K562 (cell line): ENCODE measurements at regions not wholly inside any gene's neighbourhood (a gene's known extent, or its start where the extent isn't known, plus 50 kb on each side); places are given as distances from the start of the nearest gene placed in this dataset.

Source experiments
- CBX5 ChIP-seq: IDR thresholded peaks from 2 replicates; pipeline ENCODE4 v1.6.1; 2014; ENCODE audit warnings: low read depth, borderline replicate concordance
- ESRRB ChIP-seq: fragments of 250-450 bp; sonication (Bioruptor Pico); IDR thresholded peaks from 2 replicates; pipeline ENCODE4 v1.5.0; 2020; ENCODE audit warnings: mild to moderate bottlenecking, moderate library complexity, borderline replicate concordance
- JUN ChIP-seq, 2 experiments: sonication (generic) in 1 of 2; formaldehyde crosslinking in 1 of 2; IDR thresholded peaks; 2 replicates each; pipeline versions ENCODE4 v1.6.1 to v1.8.0; 2012 to 2022; ENCODE audit warnings: borderline replicate concordance in 2 of 2, mild to moderate bottlenecking in 2 of 2, improper control_type of control experiment in 1 of 2, low read depth in 1 of 2, low read length in 1 of 2, missing genetic modification reagents in 1 of 2
- MYC ChIP-seq, 2 experiments: fragments of 250-450 bp in 1 of 2; sonication (Bioruptor Pico) in 1 of 2; IDR thresholded peaks; 2 replicates each; pipeline versions ENCODE4 v1.5.1 to v1.6.1; 2012 to 2021; ENCODE audit warnings: low read depth in 2 of 2, borderline replicate concordance in 1 of 2, improper control_type of control experiment in 1 of 2, low read length in 1 of 2, mild to moderate bottlenecking in 1 of 2, moderate library complexity in 1 of 2
- NR1H2 ChIP-seq: sonication (generic); formaldehyde crosslinking; IDR thresholded peaks from 2 replicates; pipeline ENCODE4 v1.4.0; 2020; ENCODE audit warnings: mild to moderate bottlenecking, missing genetic modification reagents
- PHF20 ChIP-seq: fragments of 450-650 bp; IDR thresholded peaks from 2 replicates; pipeline ENCODE4 v1.6.1; 2018; ENCODE audit not compliant: partially characterized antibody
- POLR2A ChIP-seq: fragments of 450-650 bp; conservative IDR thresholded peaks from 2 replicates; pipeline ENCODE4 v1.6.1; 2016
- RFX5 ChIP-seq: IDR thresholded peaks from 2 replicates; pipeline ENCODE4 v1.6.1; 2011; ENCODE audit warnings: low read depth, mild to moderate bottlenecking, improper control_type of control experiment, low read length
- SMC3 ChIP-seq: conservative IDR thresholded peaks from 2 replicates; pipeline ENCODE4 v1.6.1; 2011; ENCODE audit warnings: low read depth, low read length, improper control_type of control experiment; ENCODE audit not compliant: insufficient read depth
- SP2 ChIP-seq: IDR thresholded peaks from 2 replicates; pipeline ENCODE4 v1.6.1; 2011; ENCODE audit warnings: mild to moderate bottlenecking, low read depth, low read length, moderate library complexity; ENCODE audit not compliant: poor library complexity, severe bottlenecking; ENCODE audit errors: extremely low read depth
- TBL1XR1 ChIP-seq, 2 experiments: IDR thresholded peaks; 2 replicates each; pipeline ENCODE4 v1.6.1; 2012; ENCODE audit warnings: improper control_type of control experiment in 2 of 2, low read length in 2 of 2, mild to moderate bottlenecking in 1 of 2
- YY1 ChIP-seq, 3 experiments: IDR thresholded peaks; 2 replicates each; pipeline ENCODE4 v1.6.1; 2011; ENCODE audit warnings: low read length in 2 of 3, mild to moderate bottlenecking in 2 of 3, moderate library complexity in 2 of 3, borderline replicate concordance in 1 of 3, control low read depth in 1 of 3, low read depth in 1 of 3; ENCODE audit not compliant: insufficient read depth in 3 of 3, insufficient replicate concordance in 2 of 3, control insufficient read depth in 1 of 3, insufficient read length in 1 of 3; ENCODE audit errors: extremely low read depth in 1 of 3
- ZBTB43 ChIP-seq: sonication (generic); formaldehyde crosslinking; IDR thresholded peaks from 2 replicates; pipeline ENCODE4 v1.8.0; 2023; ENCODE audit warnings: mild to moderate bottlenecking, missing genetic modification reagents
- TF ChIP-seq, protein P1 (sequence below), 2 experiments: fragments of 450-650 bp; formaldehyde crosslinking in 1 of 2; IDR thresholded peaks; 2 replicates each; pipeline versions ENCODE4 v1.4.0 to v1.6.1; 2014 to 2020; ENCODE audit warnings: mild to moderate bottlenecking in 2 of 2, borderline replicate concordance in 1 of 2, low read depth in 1 of 2

DNA sequence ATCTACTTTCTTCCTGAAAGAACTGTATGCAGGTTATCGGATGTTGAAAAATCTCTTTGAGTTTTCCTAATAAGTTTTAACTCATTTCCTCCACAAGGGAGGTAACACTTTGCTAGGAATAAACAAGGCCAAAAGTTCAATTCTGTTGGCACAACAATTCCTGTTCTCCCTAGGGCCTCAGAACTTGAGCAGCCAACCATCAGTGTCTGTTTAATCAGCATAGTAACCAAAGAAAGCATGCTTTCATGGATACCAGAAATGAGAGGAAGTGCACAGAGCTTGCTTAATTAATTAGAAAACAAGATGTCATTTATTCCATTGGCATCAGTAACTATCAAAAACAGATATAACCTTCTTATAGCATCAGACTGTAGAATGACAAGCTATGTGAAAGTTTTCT, 503.2 kb upstream of the CNTNAP5 start:
- TF ChIP-seq PHF20 (no peak), SP2 (no peak), CBX5 (no peak), SMC3 (no peak), NR1H2 (CRISPR knock-in tag) (no peak), MYC (IDR thresholded peaks at IDR 0.05; ENCODE audit: low read depth, low read length) (no peak), MYC (CRISPR knock-in tag; IDR thresholded peaks at IDR 0.05; ENCODE audit: borderline replicate concordance, low read depth) (no peak), POLR2A (no peak), TBL1XR1 (IDR thresholded peaks at IDR 0.05; ENCODE audit: low read length in 2 of 2) (no peak), YY1 (IDR thresholded peaks at IDR 0.05; ENCODE audit: borderline replicate concordance in 1 of 3, control insufficient read depth in 1 of 3, extremely low read depth in 1 of 3, insufficient read depth in 3 of 3, insufficient read length in 1 of 3, insufficient replicate concordance in 2 of 3, low read depth in 1 of 3, low read length in 2 of 3) (no peak), RFX5 (no peak), JUN (IDR thresholded peaks at IDR 0.05; ENCODE audit: borderline replicate concordance, low read depth, low read length) (no peak), JUN (CRISPR knock-in tag; IDR thresholded peaks at IDR 0.05; ENCODE audit: borderline replicate concordance) (no peak), ZBTB43 (CRISPR knock-in tag) (no peak), ESRRB (CRISPR knock-in tag) (no peak)
- TF ChIP-seq, protein P1, sequence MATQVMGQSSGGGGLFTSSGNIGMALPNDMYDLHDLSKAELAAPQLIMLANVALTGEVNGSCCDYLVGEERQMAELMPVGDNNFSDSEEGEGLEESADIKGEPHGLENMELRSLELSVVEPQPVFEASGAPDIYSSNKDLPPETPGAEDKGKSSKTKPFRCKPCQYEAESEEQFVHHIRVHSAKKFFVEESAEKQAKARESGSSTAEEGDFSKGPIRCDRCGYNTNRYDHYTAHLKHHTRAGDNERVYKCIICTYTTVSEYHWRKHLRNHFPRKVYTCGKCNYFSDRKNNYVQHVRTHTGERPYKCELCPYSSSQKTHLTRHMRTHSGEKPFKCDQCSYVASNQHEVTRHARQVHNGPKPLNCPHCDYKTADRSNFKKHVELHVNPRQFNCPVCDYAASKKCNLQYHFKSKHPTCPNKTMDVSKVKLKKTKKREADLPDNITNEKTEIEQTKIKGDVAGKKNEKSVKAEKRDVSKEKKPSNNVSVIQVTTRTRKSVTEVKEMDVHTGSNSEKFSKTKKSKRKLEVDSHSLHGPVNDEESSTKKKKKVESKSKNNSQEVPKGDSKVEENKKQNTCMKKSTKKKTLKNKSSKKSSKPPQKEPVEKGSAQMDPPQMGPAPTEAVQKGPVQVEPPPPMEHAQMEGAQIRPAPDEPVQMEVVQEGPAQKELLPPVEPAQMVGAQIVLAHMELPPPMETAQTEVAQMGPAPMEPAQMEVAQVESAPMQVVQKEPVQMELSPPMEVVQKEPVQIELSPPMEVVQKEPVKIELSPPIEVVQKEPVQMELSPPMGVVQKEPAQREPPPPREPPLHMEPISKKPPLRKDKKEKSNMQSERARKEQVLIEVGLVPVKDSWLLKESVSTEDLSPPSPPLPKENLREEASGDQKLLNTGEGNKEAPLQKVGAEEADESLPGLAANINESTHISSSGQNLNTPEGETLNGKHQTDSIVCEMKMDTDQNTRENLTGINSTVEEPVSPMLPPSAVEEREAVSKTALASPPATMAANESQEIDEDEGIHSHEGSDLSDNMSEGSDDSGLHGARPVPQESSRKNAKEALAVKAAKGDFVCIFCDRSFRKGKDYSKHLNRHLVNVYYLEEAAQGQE (IDR thresholded peaks at IDR 0.05; ENCODE audit: borderline replicate concordance), result no peak
- TF ChIP-seq, protein P1 (CRISPR knock-in tag; IDR thresholded peaks at IDR 0.05; ENCODE audit: low read depth), result no peak
